ENCODE measurements at regions not wholly inside any gene's neighbourhood (a gene's known extent, or its start where the extent isn't known, plus 50 kb on each side); places are given as distances from the start of the nearest gene placed in this dataset.
"Not testable (repeated sequence)": the region's sequence is repeated elsewhere in the genome, so short reads cannot be mapped to it uniquely, and the experiment has no call there.

- TF ChIP-seq, protein P1, sequence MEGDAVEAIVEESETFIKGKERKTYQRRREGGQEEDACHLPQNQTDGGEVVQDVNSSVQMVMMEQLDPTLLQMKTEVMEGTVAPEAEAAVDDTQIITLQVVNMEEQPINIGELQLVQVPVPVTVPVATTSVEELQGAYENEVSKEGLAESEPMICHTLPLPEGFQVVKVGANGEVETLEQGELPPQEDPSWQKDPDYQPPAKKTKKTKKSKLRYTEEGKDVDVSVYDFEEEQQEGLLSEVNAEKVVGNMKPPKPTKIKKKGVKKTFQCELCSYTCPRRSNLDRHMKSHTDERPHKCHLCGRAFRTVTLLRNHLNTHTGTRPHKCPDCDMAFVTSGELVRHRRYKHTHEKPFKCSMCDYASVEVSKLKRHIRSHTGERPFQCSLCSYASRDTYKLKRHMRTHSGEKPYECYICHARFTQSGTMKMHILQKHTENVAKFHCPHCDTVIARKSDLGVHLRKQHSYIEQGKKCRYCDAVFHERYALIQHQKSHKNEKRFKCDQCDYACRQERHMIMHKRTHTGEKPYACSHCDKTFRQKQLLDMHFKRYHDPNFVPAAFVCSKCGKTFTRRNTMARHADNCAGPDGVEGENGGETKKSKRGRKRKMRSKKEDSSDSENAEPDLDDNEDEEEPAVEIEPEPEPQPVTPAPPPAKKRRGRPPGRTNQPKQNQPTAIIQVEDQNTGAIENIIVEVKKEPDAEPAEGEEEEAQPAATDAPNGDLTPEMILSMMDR (IDR thresholded peaks at IDR 0.05): no peak
- Mint-ChIP-seq H3K27me3 (no peaks in the 10 kb centered on the region), H3K9me3 (no peaks in the 10 kb centered on the region), H3K27ac (no peak overlapping the region), H3K36me3 (ENCODE audit: low read depth) (no peaks in the 10 kb centered on the region), H3K4me3 (no peak overlapping the region), H3K4me1 (ENCODE audit: low read depth) (peaks cover 28% of the 10 kb centered on the region)
- ChIA-PET CTCF (interaction anchor here (0.5 to 3.2 kb wide), 25 partner anchors 9 to 395 kb away, joined by 3 to 19 read pairs (median 4); no protein-coding TSS in a partner anchor), POLR2A (no interaction called here)
- DNase-seq (no peak), ATAC-seq (no peak)
- intact Hi-C loops (cut with micrococcal nuclease): loop anchor here (5.0 to 10.0 kb wide), 3 partner anchors 88 to 278 kb away; partner anchors contain the start of genes CAMKMT and PREPL
Observed at GRCh38 chr2:44086629-44087028, 82.0 kb upstream of the PPM1B start.

DNA sequence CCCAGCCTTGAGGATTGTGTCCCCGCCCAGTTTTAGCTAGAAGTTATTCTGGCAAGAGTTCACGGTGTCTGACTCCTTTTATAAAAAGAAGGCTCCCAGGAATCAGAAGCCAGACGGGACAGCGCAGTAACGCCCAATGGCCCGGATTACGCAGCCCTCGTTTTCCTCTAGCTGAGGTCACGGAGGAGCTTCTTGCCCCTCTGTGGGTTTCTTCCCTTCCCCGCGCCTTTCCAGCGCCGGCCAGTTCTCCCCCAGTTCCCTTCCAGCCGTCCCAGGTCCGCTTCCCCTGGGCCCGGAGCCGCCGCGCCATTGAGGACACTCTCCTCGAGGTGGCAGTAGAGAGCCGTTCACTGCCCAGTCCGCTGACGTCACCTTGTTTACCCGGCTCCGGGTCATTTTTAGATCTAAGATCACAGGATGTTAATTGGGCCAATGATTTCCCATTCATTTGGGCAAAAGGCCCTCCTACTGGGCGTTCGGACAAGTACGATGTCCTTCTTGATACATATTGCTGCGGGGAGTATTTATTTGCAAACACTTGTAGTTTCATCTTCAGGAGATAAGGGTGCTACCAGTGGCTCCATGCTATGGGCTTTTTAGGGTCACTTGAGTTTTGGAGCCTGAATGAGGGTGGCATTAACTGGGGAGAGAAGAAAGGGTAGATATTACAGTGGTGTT, 81.5 kb upstream of the PPM1B start:
- intact Hi-C loops (cut with micrococcal nuclease): loop anchor here (5.0 to 10.0 kb wide), 3 partner anchors 88 to 278 kb away; partner anchors contain the start of genes CAMKMT and PREPL
- peaks cover 24% of the 10 kb centered on the region for H3K4me1 Mint-ChIP-seq (ENCODE audit: low read depth)
- TF ChIP-seq, protein P1 (IDR thresholded peaks at IDR 0.05): peak; percentile 89
- no peaks in the 10 kb centered on the region for H3K9me3 Mint-ChIP-seq
- DNase-seq (peak; percentile 88), ATAC-seq (peak; percentile 90)
- no peaks in the 10 kb centered on the region for H3K36me3 Mint-ChIP-seq (ENCODE audit: low read depth)
- ChIA-PET CTCF (interaction anchor here (0.5 to 3.2 kb wide), 29 partner anchors 10 to 394 kb away, joined by 3 to 19 read pairs (median 4); no protein-coding TSS in a partner anchor), POLR2A (no interaction called here)
- H3K4me3 Mint-ChIP-seq: peak overlapping the region; percentile 63
- peak overlapping the region; percentile 87 for H3K27ac Mint-ChIP-seq
- H3K27me3 Mint-ChIP-seq: no peaks in the 10 kb centered on the region

DNA sequence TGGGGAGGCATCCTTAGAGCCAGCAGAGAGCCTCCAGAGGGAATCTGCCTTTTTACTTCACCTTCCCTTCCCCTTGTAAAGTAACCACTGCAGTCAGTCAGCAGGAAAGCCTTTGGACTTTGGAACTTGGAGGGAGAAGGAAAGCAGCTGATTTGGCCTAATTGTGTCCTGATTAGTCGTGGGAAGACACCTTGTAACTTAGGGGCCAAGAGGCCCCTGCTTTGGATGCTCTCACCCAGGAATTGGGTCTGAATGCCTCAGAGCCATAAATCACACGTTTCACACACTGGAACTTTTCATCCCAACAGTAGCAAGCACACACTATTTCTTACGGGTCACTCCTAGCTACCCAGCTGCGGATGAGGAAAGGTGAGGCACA, 81.0 kb upstream of the PPM1B start:
- Mint-ChIP-seq H3K27ac (peak overlapping the region; percentile 87), H3K36me3 (ENCODE audit: low read depth) (no peaks in the 10 kb centered on the region), H3K4me3 (peak overlapping the region; percentile 63), H3K4me1 (ENCODE audit: low read depth) (peaks cover 24% of the 10 kb centered on the region), H3K27me3 (no peaks in the 10 kb centered on the region), H3K9me3 (no peaks in the 10 kb centered on the region)
- DNase-seq (no peak), ATAC-seq (no peak)
- intact Hi-C loops (cut with micrococcal nuclease): loop anchor here (5.0 to 10.0 kb wide), 3 partner anchors 87 to 277 kb away; partner anchors contain the start of genes CAMKMT and PREPL
- CTCF ChIA-PET: interaction anchor here (0.8 to 3.2 kb wide), 14 partner anchors 15 to 392 kb away, joined by 3 to 19 read pairs (median 8); no protein-coding TSS in a partner anchor
- POLR2A ChIA-PET: no interaction called here
- TF ChIP-seq, protein P1 (IDR thresholded peaks at IDR 0.05): no peak

DNA sequence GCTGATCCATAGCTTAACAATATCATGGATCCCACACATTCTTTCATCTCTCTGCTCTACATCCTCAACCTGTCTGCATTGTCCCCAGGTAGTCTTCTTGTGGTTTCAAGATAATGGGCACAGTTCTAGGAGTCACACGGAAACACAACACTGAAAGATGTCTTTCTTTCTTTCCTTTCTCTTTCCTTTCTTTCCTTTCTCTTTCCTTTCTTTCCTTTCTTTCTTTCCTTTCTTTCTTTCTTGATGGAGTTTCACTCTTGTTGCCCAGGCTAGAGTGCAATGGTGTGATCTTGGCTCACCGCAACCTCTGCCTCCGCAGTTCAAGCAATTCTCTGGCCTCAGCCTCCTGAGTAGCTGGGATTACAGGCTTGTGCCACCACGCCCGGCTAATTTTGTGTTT, 76.2 kb upstream of the PPM1B start:
- H3K27ac Mint-ChIP-seq; intact Hi-C loops (cut with micrococcal nuclease); H3K9me3 Mint-ChIP-seq; POLR2A ChIA-PET; H3K4me3 Mint-ChIP-seq; H3K36me3 Mint-ChIP-seq (ENCODE audit: low read depth); ATAC-seq; DNase-seq; CTCF ChIA-PET; H3K27me3 Mint-ChIP-seq: not testable (repeated sequence)
- peaks cover 20% of the 10 kb centered on the region for H3K4me1 Mint-ChIP-seq (ENCODE audit: low read depth)

DNA sequence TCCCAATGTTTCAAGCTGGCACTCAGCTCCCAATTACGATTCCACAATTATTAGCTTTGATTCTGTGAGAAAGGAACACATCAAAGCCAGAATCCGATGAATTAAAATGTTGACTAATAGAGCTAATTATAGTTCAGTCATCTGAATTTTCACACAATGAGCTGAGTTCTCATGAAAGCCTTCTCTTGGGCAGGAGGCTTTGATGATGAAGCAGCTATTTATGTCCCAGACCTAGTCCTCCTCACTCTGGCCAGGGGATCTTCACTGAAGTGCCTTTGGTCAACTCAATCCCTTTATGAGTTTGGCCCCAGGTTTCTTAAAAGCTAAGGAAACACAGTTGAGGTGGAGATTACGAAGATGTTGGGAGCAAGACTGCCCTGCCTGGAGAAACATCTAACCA, 74.7 kb upstream of the PPM1B start:
- Mint-ChIP-seq H3K27ac (no peak overlapping the region), H3K4me1 (ENCODE audit: low read depth) (peaks cover 20% of the 10 kb centered on the region), H3K27me3 (peaks cover 2% of the 10 kb centered on the region), H3K9me3 (no peaks in the 10 kb centered on the region), H3K4me3 (no peak overlapping the region), H3K36me3 (ENCODE audit: low read depth) (no peaks in the 10 kb centered on the region)
- ChIA-PET CTCF (interaction anchor here (0.8 to 1.3 kb wide), 4 partner anchors 9 to 156 kb away, joined by 3 to 6 read pairs (median 3); no protein-coding TSS in a partner anchor), POLR2A (no interaction called here)
- TF ChIP-seq, protein P1 (IDR thresholded peaks at IDR 0.05): no peak
- intact Hi-C loops (cut with micrococcal nuclease): no loop called here
- DNase-seq (no peak), ATAC-seq (no peak)
